ENCODE measurements at regions not wholly inside any gene's neighbourhood (a gene's known extent, or its start where the extent isn't known, plus 50 kb on each side); places are given as distances from the start of the nearest gene placed in this dataset.

GRCh38 chr5:175365866-175366265, 78.1 kb downstream of the DRD1 start:
- no peak overlapping the region for H3K14ac ChIP-seq (replicated peaks; ENCODE audit: low read depth, low read length)
- in situ Hi-C loops (cut with MboI; ENCODE audit: low sequenced_read_pairs), result no loop called here
- H4K8ac ChIP-seq (ENCODE audit: low read depth in 2 of 2, low read length in 2 of 2), result no peak overlapping the region
- H2AK5ac ChIP-seq (ENCODE audit: low read depth, low read length), result no peak overlapping the region
- DNase-seq (no peak), ATAC-seq (ENCODE audit: low read depth) (no peak)
- no peaks in the 10 kb centered on the region for H4K20me1 ChIP-seq (ENCODE audit: insufficient read depth, low read length)
- no peaks in the 10 kb centered on the region for H3K36me3 ChIP-seq (ENCODE audit: control insufficient read depth, insufficient read depth, low read length)
- H3K4me1 ChIP-seq (ENCODE audit: control insufficient read depth, insufficient read depth, low read length), result no peaks in the 10 kb centered on the region
- H2AFZ ChIP-seq (replicated peaks; ENCODE audit: low read length, poor library complexity), result no peak overlapping the region
- ChIA-PET POLR2A (ENCODE audit: unreplicated experiment) (no interaction called here), CTCF (no interaction called here)
- H4K5ac ChIP-seq (ENCODE audit: low read depth, low read length), result no peak overlapping the region
- no peak overlapping the region for H3K18ac ChIP-seq (ENCODE audit: low read depth, low read length)
- WGBS, 2 experiments (ENCODE audit: extremely low coverage in 2 of 2, insufficient read length in 1 of 2), result no CpG with 5 or more reads among the region's 1 CpG
- no peaks in the 10 kb centered on the region for H3K9me3 ChIP-seq (ENCODE audit: control insufficient read depth, insufficient read depth, low read length)
- no peak overlapping the region for H4K91ac ChIP-seq (ENCODE audit: insufficient read depth, low read depth, low read length)
- no peak overlapping the region for H3K27ac ChIP-seq (ENCODE audit: insufficient read depth, low read length)
- no peaks in the 10 kb centered on the region for H3K79me1 ChIP-seq (ENCODE audit: low read depth in 1 of 2, low read length in 2 of 2)
- H3K23ac ChIP-seq (ENCODE audit: low read depth, low read length), result no peak overlapping the region
- no peak overlapping the region for H3K4ac ChIP-seq (ENCODE audit: low read depth, low read length)
- H3K27me3 ChIP-seq (ENCODE audit: control insufficient read depth, insufficient read depth, low read length), result no peaks in the 10 kb centered on the region
- H3K9ac ChIP-seq (ENCODE audit: low read depth, low read length), result no peak overlapping the region
- BruUV-seq (replicated peaks), result no TSS peak
- H2BK15ac ChIP-seq (ENCODE audit: low read depth, low read length), result no peak overlapping the region
- no peak overlapping the region for H3K56ac ChIP-seq (ENCODE audit: extremely low read depth, insufficient read depth, low read length)
- dilution Hi-C loops (cut with HindIII; ENCODE audit: low sequenced_read_pairs, unreplicated experiment), result no loop called here
- intact Hi-C loops (cut with micrococcal nuclease), result no loop called here
- no peaks in the 10 kb centered on the region for H3K9me1 ChIP-seq (ENCODE audit: insufficient read depth, low read length)
- no peak overlapping the region for H3K4me3 ChIP-seq (ENCODE audit: insufficient read depth, low read depth, low read length)
- H3K4me2 ChIP-seq (ENCODE audit: low read depth, low read length), result no peak overlapping the region
- H2BK5ac ChIP-seq (ENCODE audit: low read depth, low read length, poor library complexity, severe bottlenecking), result no peak overlapping the region
- no peak overlapping the region for H2AK9ac ChIP-seq (replicated peaks; ENCODE audit: low read depth, low read length, poor library complexity)
- H2BK20ac ChIP-seq (ENCODE audit: low read depth, low read length), result no peak overlapping the region
- H2BK120ac ChIP-seq (ENCODE audit: low read depth, low read length), result no peak overlapping the region
- TF ChIP-seq CEBPB (IDR thresholded peaks at IDR 0.05; ENCODE audit: low read depth, low read length), result no peak
- no peak for TF ChIP-seq CHD1 (IDR thresholded peaks at IDR 0.05; ENCODE audit: low read depth, low read length)
- TF ChIP-seq RCOR1 (IDR thresholded peaks at IDR 0.05; ENCODE audit: insufficient replicate concordance, low read length), result no peak
- no peak for TF ChIP-seq RAD21 (IDR thresholded peaks at IDR 0.05; ENCODE audit: low read length)
- TF ChIP-seq, protein P1, sequence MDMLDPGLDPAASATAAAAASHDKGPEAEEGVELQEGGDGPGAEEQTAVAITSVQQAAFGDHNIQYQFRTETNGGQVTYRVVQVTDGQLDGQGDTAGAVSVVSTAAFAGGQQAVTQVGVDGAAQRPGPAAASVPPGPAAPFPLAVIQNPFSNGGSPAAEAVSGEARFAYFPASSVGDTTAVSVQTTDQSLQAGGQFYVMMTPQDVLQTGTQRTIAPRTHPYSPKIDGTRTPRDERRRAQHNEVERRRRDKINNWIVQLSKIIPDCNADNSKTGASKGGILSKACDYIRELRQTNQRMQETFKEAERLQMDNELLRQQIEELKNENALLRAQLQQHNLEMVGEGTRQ (IDR thresholded peaks at IDR 0.05; ENCODE audit: low read depth, low read length), result no peak
- TF ChIP-seq NFE2L2 (IDR thresholded peaks at IDR 0.05; ENCODE audit: low read depth, low read length), result no peak
- TF ChIP-seq POLR2A (IDR thresholded peaks at IDR 0.05; ENCODE audit: low read depth, low read length), result no peak
- no peak for TF ChIP-seq FOS (IDR thresholded peaks at IDR 0.05; ENCODE audit: low read depth, low read length)
- TF ChIP-seq BHLHE40 (IDR thresholded peaks at IDR 0.05; ENCODE audit: low read depth, low read length), result no peak
